CD4-positive, alpha-beta T cell (primary cell): ENCODE measurements at regions not wholly inside any gene's neighbourhood (a gene's known extent, or its start where the extent isn't known, plus 50 kb on each side); places are given as distances from the start of the nearest gene placed in this dataset.

Experiments used
- ATAC-seq: fragments of 200-7000 bp; cut with Tn5 transposase; one replicate; pipeline ENCODE4 v1.10.0; 2022; ENCODE audit warnings: mild to moderate bottlenecking; ENCODE audit not compliant: poor library complexity
- CTCF ChIA-PET: fragments of 350-600 bp; sonication (Branson Sonifier 250); formaldehyde crosslinking; loops from one replicate; lab custom pipeline; 2021; ENCODE audit warnings: antibody characterized with exemption, inconsistent platforms; lab: Charles Lee
- POLR2A ChIA-PET: fragments of 350-600 bp; sonication (Branson Sonifier 250); formaldehyde crosslinking; loops from one replicate; lab custom pipeline; 2021; ENCODE audit warnings: antibody characterized with exemption, inconsistent platforms; lab: Charles Lee
- DNase-seq, 14 experiments: peaks; one replicate each; pipeline ENCODE4 v3.0.0-alpha.2; 2013 to 2020; ENCODE audit warnings: mixed read lengths in 2 of 14
- H3K27ac ChIP-seq, 2 donors: one replicate each; pipeline versions ENCODE4 v1.5.1 to v1.7.0; 2013; ENCODE audit warnings: low read length in 2 of 2, low read depth in 1 of 2, mild to moderate bottlenecking in 1 of 2
- H3K27me3 ChIP-seq, 2 experiments: 1 replicate in 1 of 2; 2 replicates in 1 of 2; pipeline versions ENCODE4 v1.6.1 to v1.7.0; 2013; ENCODE audit warnings: low read length in 2 of 2, control low read depth in 1 of 2, mild to moderate bottlenecking in 1 of 2, moderate library complexity in 1 of 2; ENCODE audit not compliant: insufficient read depth in 2 of 2, control insufficient read depth in 1 of 2
- H3K36me3 ChIP-seq: one replicate; pipeline ENCODE4 v1.6.1; 2013; ENCODE audit warnings: low read length, control low read depth; ENCODE audit not compliant: insufficient read depth
- H3K4me1 ChIP-seq: one replicate; pipeline ENCODE4 v1.6.1; 2013; ENCODE audit warnings: low read length, control low read depth; ENCODE audit not compliant: insufficient read depth
- H3K4me3 ChIP-seq: one replicate; pipeline ENCODE4 v1.5.1; 2013; ENCODE audit warnings: mild to moderate bottlenecking, low read length, moderate library complexity
- H3K9me3 ChIP-seq, 2 experiments: 1 replicate in 1 of 2; 2 replicates in 1 of 2; pipeline versions ENCODE4 v1.6.1 to v1.7.0; 2013; ENCODE audit warnings: low read length in 2 of 2, mild to moderate bottlenecking in 2 of 2, control low read depth in 1 of 2, moderate library complexity in 1 of 2; ENCODE audit not compliant: control insufficient read depth in 1 of 2, insufficient read depth in 1 of 2
- H3K27ac Mint-ChIP-seq: one replicate; pipeline ENCODE4 v1.8.0; 2020; ENCODE audit warnings: mixed read lengths
- H3K27me3 Mint-ChIP-seq: one replicate; pipeline ENCODE4 v1.8.0; 2021; ENCODE audit warnings: mixed read lengths
- H3K36me3 Mint-ChIP-seq: one replicate; pipeline ENCODE4 v1.8.0; 2021; ENCODE audit warnings: low read depth, mixed read lengths
- H3K4me1 Mint-ChIP-seq: one replicate; pipeline ENCODE4 v1.8.0; 2021; ENCODE audit warnings: low read depth, mixed read lengths
- H3K4me3 Mint-ChIP-seq: one replicate; pipeline ENCODE4 v1.8.0; 2020; ENCODE audit warnings: mild to moderate bottlenecking, mixed read lengths
- H3K9me3 Mint-ChIP-seq: one replicate; pipeline ENCODE4 v1.8.0; 2020; ENCODE audit warnings: mixed read lengths
- CTCF ChIP-seq: fragments of 200-600 bp; IDR thresholded peaks from one replicate; pipeline ENCODE4 v1.8.0; 2022; ENCODE audit warnings: antibody characterized with exemption, mild to moderate bottlenecking
- intact Hi-C, 2 experiments: fragments of 100-400 bp; cut with DNase I in 1 of 2; cut with micrococcal nuclease in 1 of 2; formaldehyde crosslinking; loops; one replicate each; pipeline versions ENCODE4 v1.15.1 to v1.9.0; 2023 to 2025; cut with DNase I, micrococcal nuclease

GRCh38 chr9:83185488-83186154, 122.7 kb upstream of the RASEF start:
- Histone ChIP-seq H3K9me3 (no peaks in the 10 kb centered on the region), H3K4me1 (no peaks in the 10 kb centered on the region), H3K27me3 (no peaks in the 10 kb centered on the region), H3K4me3 (no peak overlapping the region), H3K27ac (no peak overlapping the region), H3K36me3 (no peaks in the 10 kb centered on the region)
- no peaks in the 10 kb centered on the region for H3K36me3 Mint-ChIP-seq
- peaks cover 12% of the 10 kb centered on the region for H3K27me3 Mint-ChIP-seq
- CTCF ChIA-PET = no interaction called here
- H3K4me1 Mint-ChIP-seq = no peaks in the 10 kb centered on the region
- no peaks in the 10 kb centered on the region for H3K9me3 Mint-ChIP-seq
- DNase-seq (no peak), ATAC-seq (no peak)
- intact Hi-C loops = no loop called here
- no peak overlapping the region for H3K4me3 Mint-ChIP-seq
- no peak overlapping the region for H3K27ac Mint-ChIP-seq
- POLR2A ChIA-PET = no interaction called here
- TF ChIP-seq CTCF = no peak

- H3K4me3 ChIP-seq = no peak overlapping the region
- no peak overlapping the region for H3K27ac Mint-ChIP-seq
- H3K4me1 Mint-ChIP-seq = no peaks in the 10 kb centered on the region
- no peaks in the 10 kb centered on the region for H3K36me3 ChIP-seq
- H3K27ac ChIP-seq = no peak overlapping the region
- CTCF ChIA-PET = no interaction called here
- H3K27me3 ChIP-seq = no peaks in the 10 kb centered on the region
- H3K36me3 Mint-ChIP-seq = no peaks in the 10 kb centered on the region
- intact Hi-C loops = no loop called here
- peaks cover 12% of the 10 kb centered on the region for H3K27me3 Mint-ChIP-seq
- TF ChIP-seq CTCF = no peak
- no peak for ATAC-seq
- no peaks in the 10 kb centered on the region for H3K4me1 ChIP-seq
- DNase-seq = no peak
- H3K4me3 Mint-ChIP-seq = no peak overlapping the region
- no peaks in the 10 kb centered on the region for H3K9me3 Mint-ChIP-seq
- H3K9me3 ChIP-seq = no peaks in the 10 kb centered on the region
- POLR2A ChIA-PET = no interaction called here
These were observed 120.7 kb upstream of the RASEF start for GRCh38 chr9:83183621-83184020.

- H3K27me3 Mint-ChIP-seq = peaks cover 4% of the 10 kb centered on the region
- intact Hi-C loops = no loop called here
- Histone ChIP-seq H3K9me3 (no peaks in the 10 kb centered on the region), H3K27ac (no peak overlapping the region), H3K4me3 (no peak overlapping the region), H3K27me3 (no peaks in the 10 kb centered on the region), H3K36me3 (no peaks in the 10 kb centered on the region), H3K4me1 (no peaks in the 10 kb centered on the region)
- H3K27ac Mint-ChIP-seq = no peak overlapping the region
- no peaks in the 10 kb centered on the region for H3K36me3 Mint-ChIP-seq
- ChIA-PET POLR2A (no interaction called here), CTCF (no interaction called here)
- no peak overlapping the region for H3K4me3 Mint-ChIP-seq
- DNase-seq (no peak), ATAC-seq (no peak)
- H3K9me3 Mint-ChIP-seq = peaks cover 5% of the 10 kb centered on the region
- no peaks in the 10 kb centered on the region for H3K4me1 Mint-ChIP-seq
- TF ChIP-seq CTCF = no peak
These were observed 119.1 kb upstream of the RASEF start for GRCh38 chr9:83182071-83182470.
